ENCODE measurements at regions not wholly inside any gene's neighbourhood (a gene's known extent, or its start where the extent isn't known, plus 50 kb on each side); places are given as distances from the start of the nearest gene placed in this dataset.

GRCh38 chr7:91412298-91412697, 148.1 kb downstream of the FZD1 start:
- TF ChIP-seq CTCF (IDR thresholded peaks at IDR 0.05; ENCODE audit: low read length, missing control alignments): no peak
- no peak for DNase-seq (ENCODE audit: low read depth)
- H3K4me3 ChIP-seq (replicated peaks; ENCODE audit: low read depth, low read length): no peak overlapping the region

- TF ChIP-seq CTCF (IDR thresholded peaks at IDR 0.05; ENCODE audit: low read length, missing control alignments): no peak
- no peak overlapping the region for H3K4me3 ChIP-seq (replicated peaks; ENCODE audit: low read depth, low read length)
- no peak for DNase-seq (ENCODE audit: low read depth)
Observed at GRCh38 chr7:91414734-91415133, 150.5 kb downstream of the FZD1 start.

GRCh38 chr7:91416155-91416865, 152.1 kb downstream of the FZD1 start:
- no peak for DNase-seq (ENCODE audit: low read depth)
- H3K4me3 ChIP-seq (replicated peaks; ENCODE audit: low read depth, low read length): no peak overlapping the region
- no peak for TF ChIP-seq CTCF (IDR thresholded peaks at IDR 0.05; ENCODE audit: low read length, missing control alignments)

GRCh38 chr7:91420606-91421005, 156.4 kb downstream of the FZD1 start:
- no peak for TF ChIP-seq CTCF (IDR thresholded peaks at IDR 0.05; ENCODE audit: low read length, missing control alignments)
- no peak overlapping the region for H3K4me3 ChIP-seq (replicated peaks; ENCODE audit: low read depth, low read length)
- no peak for DNase-seq (ENCODE audit: low read depth)

GRCh38 chr7:91421018-91421417, 156.8 kb downstream of the FZD1 start:
- no peak overlapping the region for H3K4me3 ChIP-seq (replicated peaks; ENCODE audit: low read depth, low read length)
- DNase-seq (ENCODE audit: low read depth): no peak
- TF ChIP-seq CTCF (IDR thresholded peaks at IDR 0.05; ENCODE audit: low read length, missing control alignments): no peak

- no peak for DNase-seq (ENCODE audit: low read depth)
- no peak overlapping the region for H3K4me3 ChIP-seq (replicated peaks; ENCODE audit: low read depth, low read length)
- no peak for TF ChIP-seq CTCF (IDR thresholded peaks at IDR 0.05; ENCODE audit: low read length, missing control alignments)
Observed at GRCh38 chr7:91424371-91424770, 160.1 kb downstream of the FZD1 start.

GRCh38 chr7:91425149-91425548, 160.9 kb downstream of the FZD1 start:
- no peak overlapping the region for H3K4me3 ChIP-seq (replicated peaks; ENCODE audit: low read depth, low read length)
- TF ChIP-seq CTCF (IDR thresholded peaks at IDR 0.05; ENCODE audit: low read length, missing control alignments): no peak
- DNase-seq (ENCODE audit: low read depth): no peak
